Suprapubic skin (tissue), 4 donors: ENCODE measurements at regions not wholly inside any gene's neighbourhood (a gene's known extent, or its start where the extent isn't known, plus 50 kb on each side); places are given as distances from the start of the nearest gene placed in this dataset.

Experiments
- DNase-seq, 2 donors: peaks; one replicate each; pipeline ENCODE4 v3.0.0-alpha.2; 2019; ENCODE audit warnings: low spot score in 2 of 2
- H3K27ac ChIP-seq: fragments of 200-600 bp; sonication (generic); one replicate; pipeline ENCODE4 v1.5.1; 2019
- H3K27me3 ChIP-seq: fragments of 200-600 bp; sonication (generic); one replicate; pipeline ENCODE4 v1.5.1; 2019
- H3K36me3 ChIP-seq: fragments of 200-600 bp; sonication (generic); one replicate; pipeline ENCODE4 v1.5.1; 2019
- H3K4me1 ChIP-seq: fragments of 200-600 bp; sonication (generic); one replicate; pipeline ENCODE4 v1.5.1; 2019
- H3K4me3 ChIP-seq: fragments of 200-600 bp; sonication (generic); one replicate; pipeline ENCODE4 v1.5.1; 2019; ENCODE audit warnings: mild to moderate bottlenecking
- H3K9me3 ChIP-seq: fragments of 200-600 bp; sonication (generic); one replicate; pipeline ENCODE4 v1.5.1; 2019
- CTCF ChIP-seq, 2 donors: fragments of 200-600 bp in 1 of 2; fragments of 450-650 bp in 1 of 2; sonication (generic) in 1 of 2; IDR thresholded peaks; one replicate each; pipeline ENCODE4 v1.5.1; 2016 to 2019; ENCODE audit warnings: antibody characterized with exemption in 2 of 2, mild to moderate bottlenecking in 1 of 2, moderate library complexity in 1 of 2
- EP300 ChIP-seq: sonication (generic); formaldehyde crosslinking; IDR thresholded peaks from one replicate; pipeline ENCODE4 v1.6.1; 2017; ENCODE audit warnings: antibody characterized with exemption
- POLR2A ChIP-seq, 2 donors: fragments of 450-650 bp; IDR thresholded peaks; one replicate each; pipeline ENCODE4 v1.6.1; 2017; ENCODE audit warnings: antibody characterized with exemption in 2 of 2, mild to moderate bottlenecking in 2 of 2, moderate library complexity in 2 of 2
- POLR2AphosphoS5 ChIP-seq, 3 donors: sonication (generic); formaldehyde crosslinking; IDR thresholded peaks; one replicate each; pipeline ENCODE4 v1.6.1; 2017; ENCODE audit warnings: antibody characterized with exemption in 3 of 3
- WGBS: methylation state at CpG from one replicate; pipeline ENCODE4 v1.1.5; 2018; 5-methylcytosine and 5-hydroxymethylcytosine counted together

- H3K27me3 ChIP-seq: no peaks in the 10 kb centered on the region
- no peaks in the 10 kb centered on the region for H3K4me1 ChIP-seq
- no peaks in the 10 kb centered on the region for H3K9me3 ChIP-seq
- WGBS: 90% methylated on average over 2 of the region's 2 CpGs
- H3K4me3 ChIP-seq: no peak overlapping the region
- no peaks in the 10 kb centered on the region for H3K36me3 ChIP-seq
- TF ChIP-seq EP300: no peak
- TF ChIP-seq POLR2A (IDR thresholded peaks at IDR 0.05): no peak
- no peak for TF ChIP-seq CTCF (IDR thresholded peaks at IDR 0.05)
- no peak for TF ChIP-seq POLR2AphosphoS5 (IDR thresholded peaks at IDR 0.05)
- no peak for DNase-seq
- no peak overlapping the region for H3K27ac ChIP-seq
These were observed 503.8 kb downstream of the CDH26 start for GRCh38 chr20:60461993-60462392.

DNA sequence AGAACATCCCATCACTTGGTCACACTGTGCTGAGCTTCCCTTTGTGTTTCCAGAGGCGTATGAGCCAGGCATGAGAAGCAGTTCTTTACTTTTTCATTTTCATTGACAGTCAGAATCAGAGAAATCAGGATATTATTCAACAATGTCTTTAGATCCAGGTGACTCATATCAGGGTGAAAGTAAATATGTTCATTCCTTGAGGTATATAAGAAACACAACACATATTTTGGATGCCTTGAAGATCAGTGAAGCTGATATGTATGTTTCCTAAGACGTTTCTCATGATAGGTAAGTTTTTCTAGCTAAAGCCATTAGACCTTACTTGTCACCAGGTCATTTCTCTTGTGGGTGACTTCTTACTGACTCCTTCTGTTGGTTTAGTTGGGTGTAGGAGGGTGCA, 505.6 kb downstream of the CDH26 start:
- Histone ChIP-seq H3K4me1 (no peaks in the 10 kb centered on the region), H3K36me3 (no peaks in the 10 kb centered on the region), H3K27ac (no peak overlapping the region), H3K27me3 (no peaks in the 10 kb centered on the region), H3K4me3 (no peak overlapping the region), H3K9me3 (no peaks in the 10 kb centered on the region)
- WGBS: 34% methylated on average over 2 of the region's 2 CpGs
- TF ChIP-seq POLR2A (IDR thresholded peaks at IDR 0.05): no peak
- TF ChIP-seq POLR2AphosphoS5 (IDR thresholded peaks at IDR 0.05): no peak
- TF ChIP-seq EP300: no peak
- TF ChIP-seq CTCF (IDR thresholded peaks at IDR 0.05): no peak
- no peak for DNase-seq

GRCh38 chr20:60465439-60465838, 507.2 kb downstream of the CDH26 start:
- no peak for TF ChIP-seq POLR2AphosphoS5 (IDR thresholded peaks at IDR 0.05)
- no peak for TF ChIP-seq POLR2A (IDR thresholded peaks at IDR 0.05)
- no peak for TF ChIP-seq EP300
- TF ChIP-seq CTCF (IDR thresholded peaks at IDR 0.05): no peak
- no peaks in the 10 kb centered on the region for H3K36me3 ChIP-seq
- no peak overlapping the region for H3K27ac ChIP-seq
- no peaks in the 10 kb centered on the region for H3K27me3 ChIP-seq
- DNase-seq: no peak
- H3K9me3 ChIP-seq: no peaks in the 10 kb centered on the region
- WGBS: 90% methylated on average over 8 of the region's 8 CpGs
- H3K4me1 ChIP-seq: no peaks in the 10 kb centered on the region
- no peak overlapping the region for H3K4me3 ChIP-seq

DNA sequence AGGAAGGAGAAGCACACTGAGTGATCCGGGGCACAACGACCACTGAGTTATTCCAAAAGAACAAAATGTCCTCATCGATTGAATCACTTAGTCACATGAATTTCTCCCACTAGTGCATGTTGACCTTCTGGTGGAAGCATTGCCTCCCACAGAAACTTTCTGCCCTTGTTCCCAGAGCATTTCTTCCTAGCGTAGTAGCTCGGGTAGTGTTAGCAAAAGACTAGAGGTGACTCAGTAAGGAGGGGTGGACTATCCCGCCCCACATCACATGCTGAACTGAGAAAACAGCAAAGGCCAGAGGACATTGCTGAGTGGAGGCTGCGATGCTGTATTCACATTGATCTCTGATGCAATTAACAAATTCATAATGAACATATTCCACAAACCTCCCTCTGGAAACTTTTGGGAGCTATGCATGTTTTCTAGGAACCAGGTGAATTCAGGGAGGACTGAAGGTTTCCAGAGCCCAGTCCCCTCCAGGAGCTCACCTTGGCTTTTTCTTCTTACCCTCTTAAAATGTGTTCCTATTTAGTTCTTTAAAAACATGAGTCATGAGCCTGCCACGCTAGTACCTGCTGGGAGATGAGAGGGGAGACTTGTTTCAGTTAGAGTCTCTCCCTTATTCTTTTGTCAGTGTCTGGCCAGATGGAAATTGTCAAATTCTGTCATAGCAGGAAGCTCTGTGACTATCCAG, 507.9 kb downstream of the CDH26 start:
- TF ChIP-seq POLR2A (IDR thresholded peaks at IDR 0.05) (no peak), EP300 (no peak), POLR2AphosphoS5 (IDR thresholded peaks at IDR 0.05) (no peak), CTCF (IDR thresholded peaks at IDR 0.05) (no peak)
- Histone ChIP-seq H3K27me3 (no peaks in the 10 kb centered on the region), H3K4me3 (no peak overlapping the region), H3K27ac (no peak overlapping the region), H3K36me3 (no peaks in the 10 kb centered on the region), H3K4me1 (no peaks in the 10 kb centered on the region), H3K9me3 (no peaks in the 10 kb centered on the region)
- no peak for DNase-seq
- WGBS: 85% methylated on average over 8 of the region's 8 CpGs

GRCh38 chr20:60466687-60467022, 508.4 kb downstream of the CDH26 start:
- H3K27ac ChIP-seq: no peak overlapping the region

More at GRCh38 chr20:60466687-60467022, 508.4 kb downstream of the CDH26 start:
- Histone ChIP-seq H3K9me3 (no peaks in the 10 kb centered on the region), H3K4me3 (no peak overlapping the region), H3K27me3 (no peaks in the 10 kb centered on the region), H3K36me3 (no peaks in the 10 kb centered on the region), H3K4me1 (no peaks in the 10 kb centered on the region)
- TF ChIP-seq CTCF (IDR thresholded peaks at IDR 0.05) (no peak), POLR2AphosphoS5 (IDR thresholded peaks at IDR 0.05) (no peak), POLR2A (IDR thresholded peaks at IDR 0.05) (no peak), EP300 (no peak)
- WGBS: 26% methylated on average over 1 of the region's 1 CpG
- no peak for DNase-seq
